ENCODE measurements at regions not wholly inside any gene's neighbourhood (a gene's known extent, or its start where the extent isn't known, plus 50 kb on each side); places are given as distances from the start of the nearest gene placed in this dataset.

DNA sequence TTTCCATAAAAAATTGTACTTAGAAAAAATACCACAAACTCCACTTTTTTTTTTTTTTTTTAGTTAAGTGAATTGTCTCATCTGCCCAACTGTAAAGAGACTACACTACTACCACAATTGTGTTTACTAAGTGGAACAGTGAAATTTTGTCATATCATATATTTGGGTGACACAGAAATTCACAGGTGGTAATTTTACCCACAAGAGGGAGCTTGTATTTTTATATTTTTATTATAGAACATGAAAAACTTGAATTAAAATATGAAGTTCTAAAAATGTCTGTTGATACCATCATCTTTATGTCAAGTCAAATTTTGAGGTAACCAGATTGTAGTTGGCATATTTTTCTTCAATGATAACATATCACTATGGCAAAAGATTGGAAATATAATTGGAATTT is 329.4 kb upstream of the SOX5 start:
- FAIRE-seq (no peak), DNase-seq (ENCODE audit: extremely low read depth in 1 of 4, low spot score in 3 of 4) (no peak), ATAC-seq (no peak)
- Histone ChIP-seq H3K4me2 (ENCODE audit: insufficient read depth, low read length) (no peak overlapping the region), H3K36me3 (ENCODE audit: control insufficient read depth, insufficient read depth, low read length) (no peaks in the 10 kb centered on the region), H3K4me3 (no peak overlapping the region), H3K9me1 (ENCODE audit: control insufficient read depth, insufficient read depth, low read length) (no peaks in the 10 kb centered on the region), H4K20me1 (replicated peaks; ENCODE audit: control insufficient read depth, insufficient read depth, low read length) (no peaks in the 10 kb centered on the region), H3K27me3 (ENCODE audit: control insufficient read depth in 2 of 2, insufficient read depth in 2 of 2, low read length in 2 of 2) (no peaks in the 10 kb centered on the region; a peak in 1 of 5 replicates), H3K9ac (ENCODE audit: insufficient read depth in 1 of 2, low read depth in 2 of 2, low read length in 2 of 2) (no peak overlapping the region), H3K27ac (ENCODE audit: extremely low read depth, low read depth, low read length) (no peak overlapping the region), H3K79me2 (ENCODE audit: control insufficient read depth, insufficient read depth, low read length) (no peaks in the 10 kb centered on the region), H3K9me3 (replicated peaks; ENCODE audit: control insufficient read depth, insufficient read depth, low read depth, low read length) (no peaks in the 10 kb centered on the region), H3K4me1 (replicated peaks in 1 of 2; ENCODE audit: control insufficient read depth in 2 of 2, insufficient read depth in 2 of 2, low read length in 2 of 2) (no peaks in the 10 kb centered on the region), H2AFZ (ENCODE audit: low read depth, low read length) (no peak overlapping the region)
- in situ Hi-C loops (cut with MboI) = no loop called here
- POLR2A ChIA-PET = no interaction called here
- TF ChIP-seq, protein P1, sequence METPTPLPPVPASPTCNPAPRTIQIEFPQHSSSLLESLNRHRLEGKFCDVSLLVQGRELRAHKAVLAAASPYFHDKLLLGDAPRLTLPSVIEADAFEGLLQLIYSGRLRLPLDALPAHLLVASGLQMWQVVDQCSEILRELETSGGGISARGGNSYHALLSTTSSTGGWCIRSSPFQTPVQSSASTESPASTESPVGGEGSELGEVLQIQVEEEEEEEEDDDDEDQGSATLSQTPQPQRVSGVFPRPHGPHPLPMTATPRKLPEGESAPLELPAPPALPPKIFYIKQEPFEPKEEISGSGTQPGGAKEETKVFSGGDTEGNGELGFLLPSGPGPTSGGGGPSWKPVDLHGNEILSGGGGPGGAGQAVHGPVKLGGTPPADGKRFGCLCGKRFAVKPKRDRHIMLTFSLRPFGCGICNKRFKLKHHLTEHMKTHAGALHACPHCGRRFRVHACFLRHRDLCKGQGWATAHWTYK (CRISPR knock-in tag; IDR thresholded peaks at IDR 0.05) = no peak
- TF ChIP-seq RBBP5 (IDR thresholded peaks at IDR 0.05; ENCODE audit: borderline replicate concordance, insufficient read depth, low read length, poor library complexity, severe bottlenecking) (no peak), ZNF41 (CRISPR knock-in tag; conservative IDR thresholded peaks at IDR 0.05) (no peak), WHSC1 (IDR thresholded peaks at IDR 0.05; ENCODE audit: low read length) (no peak), ZNF354B (CRISPR knock-in tag; IDR thresholded peaks at IDR 0.05) (no peak), SMARCA5 (IDR thresholded peaks at IDR 0.05) (no peak), GATAD2A (IDR thresholded peaks at IDR 0.05) (no peak), SAFB2 (IDR thresholded peaks at IDR 0.05; ENCODE audit: borderline replicate concordance, low read depth, low read length, severe bottlenecking) (no peak), TEAD4 (IDR thresholded peaks at IDR 0.05; ENCODE audit: low read length) (no peak), TEAD4 (CRISPR knock-in tag; IDR thresholded peaks at IDR 0.05; ENCODE audit: borderline replicate concordance) (no peak), DIDO1 (tag; IDR thresholded peaks at IDR 0.05; ENCODE audit: low read depth) (no peak), GTF2F1 (IDR thresholded peaks at IDR 0.05; ENCODE audit: low read depth, low read length) (no peak), ZFP36 (IDR thresholded peaks at IDR 0.05; ENCODE audit: low read depth, low read length, partially characterized antibody) (no peak), ZNF431 (CRISPR knock-in tag; IDR thresholded peaks at IDR 0.05) (no peak)
- TF ChIP-seq, protein P2, sequence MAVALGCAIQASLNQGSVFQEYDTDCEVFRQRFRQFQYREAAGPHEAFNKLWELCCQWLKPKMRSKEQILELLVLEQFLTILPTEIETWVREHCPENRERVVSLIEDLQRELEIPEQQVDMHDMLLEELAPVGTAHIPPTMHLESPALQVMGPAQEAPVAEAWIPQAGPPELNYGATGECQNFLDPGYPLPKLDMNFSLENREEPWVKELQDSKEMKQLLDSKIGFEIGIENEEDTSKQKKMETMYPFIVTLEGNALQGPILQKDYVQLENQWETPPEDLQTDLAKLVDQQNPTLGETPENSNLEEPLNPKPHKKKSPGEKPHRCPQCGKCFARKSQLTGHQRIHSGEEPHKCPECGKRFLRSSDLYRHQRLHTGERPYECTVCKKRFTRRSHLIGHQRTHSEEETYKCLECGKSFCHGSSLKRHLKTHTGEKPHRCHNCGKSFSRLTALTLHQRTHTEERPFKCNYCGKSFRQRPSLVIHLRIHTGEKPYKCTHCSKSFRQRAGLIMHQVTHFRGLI (CRISPR knock-in tag; IDR thresholded peaks at IDR 0.05) = no peak
- TF ChIP-seq, protein P3, sequence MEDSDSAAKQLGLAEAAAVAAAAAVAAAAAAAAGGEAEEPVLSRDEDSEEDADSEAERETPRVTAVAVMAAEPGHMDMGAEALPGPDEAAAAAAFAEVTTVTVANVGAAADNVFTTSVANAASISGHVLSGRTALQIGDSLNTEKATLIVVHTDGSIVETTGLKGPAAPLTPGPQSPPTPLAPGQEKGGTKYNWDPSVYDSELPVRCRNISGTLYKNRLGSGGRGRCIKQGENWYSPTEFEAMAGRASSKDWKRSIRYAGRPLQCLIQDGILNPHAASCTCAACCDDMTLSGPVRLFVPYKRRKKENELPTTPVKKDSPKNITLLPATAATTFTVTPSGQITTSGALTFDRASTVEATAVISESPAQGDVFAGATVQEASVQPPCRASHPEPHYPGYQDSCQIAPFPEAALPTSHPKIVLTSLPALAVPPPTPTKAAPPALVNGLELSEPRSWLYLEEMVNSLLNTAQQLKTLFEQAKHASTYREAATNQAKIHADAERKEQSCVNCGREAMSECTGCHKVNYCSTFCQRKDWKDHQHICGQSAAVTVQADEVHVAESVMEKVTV (CRISPR knock-in tag; IDR thresholded peaks at IDR 0.05) = no peak
- intact Hi-C loops (cut with micrococcal nuclease) = no loop called here
- CTCF ChIA-PET (ENCODE audit: low intra/inter-chr PET ratio) = no interaction called here
- BruUV-seq (replicated peaks) = no TSS peak
